ENCODE measurements at regions not wholly inside any gene's neighbourhood (a gene's known extent, or its start where the extent isn't known, plus 50 kb on each side); places are given as distances from the start of the nearest gene placed in this dataset.

GRCh38 chr22:47694536-47695130, 932.2 kb downstream of the TBC1D22A start:
- no peak for DNase-seq

GRCh38 chr22:47693606-47694005, 931.2 kb downstream of the TBC1D22A start:
- no peak for DNase-seq

- DNase-seq, result no peak
Observed at GRCh38 chr22:47692811-47693210, 930.4 kb downstream of the TBC1D22A start.

GRCh38 chr22:47691152-47691895, 928.9 kb downstream of the TBC1D22A start:
- DNase-seq, result peak; percentile 23

- no peak for DNase-seq
Observed at GRCh38 chr22:47690586-47690985, 928.1 kb downstream of the TBC1D22A start.

GRCh38 chr22:47690166-47690565, 927.7 kb downstream of the TBC1D22A start:
- DNase-seq, result no peak

GRCh38 chr22:47687776-47688175, 925.3 kb downstream of the TBC1D22A start:
- no peak for DNase-seq

GRCh38 chr22:47687346-47687655, 924.9 kb downstream of the TBC1D22A start:
- no peak for DNase-seq

- DNase-seq, result no peak
Observed at GRCh38 chr22:47686594-47687345, 924.3 kb downstream of the TBC1D22A start.

GRCh38 chr22:47681411-47682165, 919.1 kb downstream of the TBC1D22A start:
- no peak for DNase-seq

- DNase-seq, result no peak
Observed at GRCh38 chr22:47678636-47679287, 916.3 kb downstream of the TBC1D22A start.

GRCh38 chr22:47678048-47678447, 915.6 kb downstream of the TBC1D22A start:
- no peak for DNase-seq

GRCh38 chr22:47676685-47677084, 914.2 kb downstream of the TBC1D22A start:
- DNase-seq, result no peak

GRCh38 chr22:47674600-47674999, 912.1 kb downstream of the TBC1D22A start:
- DNase-seq, result no peak

GRCh38 chr22:47673557-47673956, 911.1 kb downstream of the TBC1D22A start:
- DNase-seq, result no peak

- no peak for DNase-seq
Observed at GRCh38 chr22:47672526-47672925, 910.1 kb downstream of the TBC1D22A start.

GRCh38 chr22:47665151-47665550, 902.7 kb downstream of the TBC1D22A start:
- DNase-seq, result no peak

- no peak for DNase-seq
Observed at GRCh38 chr22:47663615-47664605, 901.5 kb downstream of the TBC1D22A start.

- DNase-seq, result no peak
Observed at GRCh38 chr22:47659467-47660223, 897.2 kb downstream of the TBC1D22A start.

- no peak for DNase-seq
Observed at GRCh38 chr22:47658182-47658581, 895.7 kb downstream of the TBC1D22A start.

- no peak for DNase-seq
Observed at GRCh38 chr22:47657224-47657623, 894.8 kb downstream of the TBC1D22A start.
